BLaER1 treated with 17β-estradiol and CSF1 and Interleukin-3, amounts not matched to agents 10 nM and 100 nM (cell line): ENCODE measurements at regions not wholly inside any gene's neighbourhood (a gene's known extent, or its start where the extent isn't known, plus 50 kb on each side); places are given as distances from the start of the nearest gene placed in this dataset.
"Not testable (repeated sequence)": the region's sequence is repeated elsewhere in the genome, so short reads cannot be mapped to it uniquely, and the experiment has no call there.

Experiments used
- H3K27ac ChIP-seq, 11 experiments: shearing (Covaris generic); formaldehyde crosslinking; 2 replicates each; pipeline ENCODE4 v1.8.1; 2022
- H3K27me3 ChIP-seq, 11 experiments: shearing (Covaris generic); formaldehyde crosslinking; 2 replicates each; pipeline ENCODE4 v1.8.1; 2022
- H3K36me3 ChIP-seq, 11 experiments: shearing (Covaris generic); formaldehyde crosslinking; 2 replicates each; pipeline ENCODE4 v1.8.1; 2022
- H3K4me1 ChIP-seq, 10 experiments: shearing (Covaris generic); formaldehyde crosslinking; 2 replicates each; pipeline ENCODE4 v1.8.1; 2022
- H3K4me2 ChIP-seq, 11 experiments: shearing (Covaris generic); formaldehyde crosslinking; 2 replicates each; pipeline ENCODE4 v1.8.1; 2022
- H3K4me3 ChIP-seq, 10 experiments: shearing (Covaris generic); formaldehyde crosslinking; 2 replicates each; pipeline ENCODE4 v1.8.1; 2022
- H3K9ac ChIP-seq, 11 experiments: shearing (Covaris generic); formaldehyde crosslinking; 2 replicates each; pipeline ENCODE4 v1.8.1; 2022
- H3K9me3 ChIP-seq, 11 experiments: shearing (Covaris generic); formaldehyde crosslinking; replicated peaks in 1 of 11; 2 replicates each; pipeline ENCODE4 v1.8.1; 2022
- H4K20me1 ChIP-seq, 11 experiments: shearing (Covaris generic); formaldehyde crosslinking; 2 replicates each; pipeline ENCODE4 v1.8.1; 2022
- Cebpa-rat ChIP-seq, 11 experiments: shearing (Covaris generic); IDR thresholded peaks; 2 replicates each; pipeline ENCODE4 v1.8.1; 2022

DNA sequence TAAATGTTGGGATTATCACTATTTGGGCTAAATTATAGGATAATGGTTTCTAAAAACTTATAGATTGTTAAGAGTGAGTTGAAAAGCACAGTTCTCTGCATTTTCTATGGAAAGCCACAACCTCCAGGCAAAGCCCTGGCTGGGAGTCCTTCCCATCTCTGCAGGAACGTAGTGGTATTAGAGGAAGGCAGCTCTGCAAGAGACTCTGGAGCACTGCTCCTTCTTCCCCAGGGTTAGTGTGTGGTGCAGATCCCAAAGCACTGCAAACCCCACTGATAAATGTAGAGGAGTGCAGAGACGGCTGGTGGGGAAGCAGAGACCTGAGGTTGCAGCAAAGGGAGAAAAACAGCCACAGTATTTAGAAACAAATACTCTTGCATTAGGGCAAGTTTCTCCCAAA, 225.3 kb downstream of the TINAG start:
- Histone ChIP-seq H3K4me3 (no peak overlapping the region), H3K27me3 (no peaks in the 10 kb centered on the region), H3K27ac (no peak overlapping the region), H3K4me2 (no peak overlapping the region), H3K9me3 (0 out of 22 replicates have a peak, but pooled peaks cover 0 to 4% (median 0%) of the 10 kb centered on the region in 11 experiments), H3K9ac (no peak overlapping the region), H3K36me3 (no peaks in the 10 kb centered on the region), H3K4me1 (no peaks in the 10 kb centered on the region), H4K20me1 (no peaks in the 10 kb centered on the region)
- TF ChIP-seq Cebpa-rat (IDR thresholded peaks at IDR 0.05) = no peak

DNA sequence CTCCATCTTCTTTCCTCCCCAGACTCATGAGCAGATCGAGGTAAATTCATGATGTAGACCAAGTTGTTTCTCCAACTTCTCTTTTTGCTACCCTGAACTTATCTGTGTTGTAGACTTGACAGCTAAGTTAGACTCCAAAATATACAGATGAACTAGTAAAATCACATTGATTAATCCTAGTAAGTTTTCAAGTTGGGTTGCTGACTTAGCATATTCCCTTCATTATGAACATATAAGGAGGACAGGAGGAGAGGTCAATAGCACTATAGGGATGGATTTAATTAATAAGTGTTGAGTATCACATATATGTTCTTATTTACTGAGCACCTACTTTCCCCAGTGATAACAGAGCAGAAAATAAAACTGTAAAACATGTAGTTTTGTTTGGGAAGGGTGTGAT, 227.3 kb downstream of the TINAG start:
- Histone ChIP-seq H3K36me3 (no peaks in the 10 kb centered on the region), H3K9me3 (no peaks in the 10 kb centered on the region), H3K4me2 (no peak overlapping the region), H3K4me3 (no peak overlapping the region), H3K27me3 (no peaks in the 10 kb centered on the region), H3K4me1 (peaks cover 0 to 14% (median 0%) of the 10 kb centered on the region in 10 experiments; a peak in 4 of 20 replicates), H3K27ac (no peak overlapping the region), H4K20me1 (no peaks in the 10 kb centered on the region), H3K9ac (no peak overlapping the region)
- TF ChIP-seq Cebpa-rat (IDR thresholded peaks at IDR 0.05) = no peak

DNA sequence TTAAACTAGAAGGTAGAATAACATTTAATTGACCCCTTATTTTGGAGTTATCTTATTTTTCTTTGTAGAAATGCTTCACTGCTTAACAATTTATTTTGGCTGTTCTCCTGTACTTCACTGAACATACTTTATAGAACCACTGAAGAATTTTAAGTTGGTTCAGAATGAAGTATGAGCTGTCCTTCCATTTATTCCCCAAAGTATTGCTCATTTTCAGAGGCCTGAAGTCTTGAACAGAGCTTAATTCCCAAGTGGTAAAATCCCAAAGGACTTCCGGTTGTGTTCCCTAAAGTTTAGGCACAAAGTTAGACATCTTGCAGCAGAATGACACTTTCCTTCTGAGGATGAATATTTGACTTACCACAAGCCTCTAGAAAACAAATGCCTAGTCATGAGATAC, 233.3 kb downstream of the TINAG start:
- Histone ChIP-seq H3K27ac (no peak overlapping the region), H3K27me3 (no peaks in the 10 kb centered on the region), H4K20me1 (no peaks in the 10 kb centered on the region), H3K9ac (no peak overlapping the region), H3K9me3 (no peaks in the 10 kb centered on the region), H3K4me1 (peaks cover 0 to 14% (median 0%) of the 10 kb centered on the region in 10 experiments; a peak in 4 of 20 replicates), H3K36me3 (no peaks in the 10 kb centered on the region), H3K4me2 (no peak overlapping the region), H3K4me3 (no peak overlapping the region)
- TF ChIP-seq Cebpa-rat (IDR thresholded peaks at IDR 0.05) = no peak

DNA sequence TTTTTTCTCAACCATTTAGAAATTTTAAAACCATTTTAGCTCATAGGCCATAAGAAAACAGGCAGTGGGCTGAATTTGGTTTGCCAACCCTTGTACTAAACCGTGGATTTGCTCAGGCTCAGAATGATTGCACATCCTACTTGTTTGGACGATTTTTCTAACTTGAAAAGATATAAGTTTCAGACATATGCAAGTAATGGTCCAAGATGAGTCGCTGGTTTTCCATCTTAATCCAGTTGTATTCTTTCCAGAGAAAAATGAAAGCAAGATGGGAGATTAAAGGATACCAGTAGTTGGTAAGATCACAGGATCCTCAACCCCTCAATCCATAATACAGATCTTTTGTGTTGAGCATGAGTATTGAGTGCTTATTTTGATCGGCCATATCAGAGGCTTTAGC, 250.9 kb downstream of the TINAG start:
- Histone ChIP-seq H3K27me3 (no peaks in the 10 kb centered on the region), H3K9ac (no peak overlapping the region), H3K36me3 (no peaks in the 10 kb centered on the region), H4K20me1 (no peaks in the 10 kb centered on the region), H3K4me1 (no peaks in the 10 kb centered on the region), H3K27ac (no peak overlapping the region), H3K9me3 (peaks cover 0 to 13% (median 4%) of the 10 kb centered on the region in 11 experiments; a peak in 4 of 22 replicates), H3K4me3 (no peak overlapping the region), H3K4me2 (no peak overlapping the region)
- TF ChIP-seq Cebpa-rat (IDR thresholded peaks at IDR 0.05) = no peak

DNA sequence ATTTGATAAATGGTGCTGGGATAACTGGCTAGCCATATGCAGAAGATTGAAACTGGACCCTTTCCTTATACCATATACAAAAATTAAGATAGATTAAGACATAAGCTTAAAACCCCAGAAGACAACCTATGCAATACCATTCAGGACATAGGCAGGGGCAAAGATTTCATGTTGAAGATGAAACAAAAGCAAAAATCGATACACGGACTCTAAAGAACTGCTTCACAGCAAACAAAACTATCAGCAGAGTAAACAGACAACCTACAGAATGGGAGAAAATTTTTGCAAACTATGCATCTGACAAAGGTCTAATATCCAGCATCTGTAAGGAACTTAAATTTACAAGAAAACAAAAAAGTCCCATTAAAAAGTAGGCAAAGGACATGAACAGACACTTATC, 255.9 kb downstream of the TINAG start:
- H4K20me1 ChIP-seq, H3K4me1 ChIP-seq, H3K27me3 ChIP-seq, H3K27ac ChIP-seq, H3K9ac ChIP-seq, H3K36me3 ChIP-seq, H3K4me2 ChIP-seq, H3K4me3 ChIP-seq: not testable (repeated sequence)
- H3K9me3 ChIP-seq = peaks cover 0 to 13% (median 5%) of the 10 kb centered on the region in 11 experiments; a peak in 4 of 22 replicates

DNA sequence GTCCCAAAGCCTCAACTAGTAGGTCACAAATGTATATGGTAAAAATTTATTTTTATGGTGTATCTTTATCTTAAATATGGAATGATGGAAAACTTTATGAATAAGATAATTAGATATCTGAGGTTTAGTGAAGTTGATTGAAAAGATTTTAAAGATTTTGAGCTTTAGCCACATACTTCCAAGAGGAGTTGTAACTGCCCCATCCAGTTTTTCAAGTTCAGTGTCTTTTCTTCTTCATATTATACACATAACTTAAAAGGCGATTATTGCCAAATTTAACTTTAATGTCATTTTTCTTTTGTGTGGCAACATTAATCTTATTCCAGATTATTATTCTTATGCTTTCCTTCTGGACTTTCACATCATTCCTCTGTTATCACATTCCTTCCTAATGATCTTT, 266.4 kb downstream of the TINAG start:
- Histone ChIP-seq H3K9ac (no peak overlapping the region), H3K4me1 (no peaks in the 10 kb centered on the region), H3K27ac (no peak overlapping the region), H3K4me2 (no peak overlapping the region), H4K20me1 (no peaks in the 10 kb centered on the region), H3K36me3 (no peaks in the 10 kb centered on the region), H3K9me3 (no peaks in the 10 kb centered on the region; a peak in 1 of 22 replicates), H3K27me3 (no peaks in the 10 kb centered on the region), H3K4me3 (no peak overlapping the region)
- no peak for TF ChIP-seq Cebpa-rat (IDR thresholded peaks at IDR 0.05)

DNA sequence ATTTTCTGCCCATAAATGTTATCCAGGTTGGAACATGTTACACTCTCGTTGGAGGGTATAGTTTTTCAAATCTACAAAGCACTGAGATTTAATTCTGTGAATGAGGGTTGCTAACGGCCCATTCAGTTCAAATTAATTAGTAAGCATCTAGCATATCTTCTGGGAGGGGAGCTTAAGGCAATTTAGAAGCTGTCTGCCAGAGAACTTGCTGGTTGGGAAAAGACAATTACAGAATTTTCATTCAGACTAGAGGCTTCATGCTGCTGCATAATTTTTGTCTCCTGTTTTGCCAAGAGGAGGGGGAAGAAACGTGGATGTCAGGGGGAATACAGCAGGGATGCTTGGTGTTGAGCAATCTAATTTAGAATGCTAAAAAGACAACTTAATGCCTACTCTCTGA, 268.3 kb upstream of the FAM83B start:
- no peak for TF ChIP-seq Cebpa-rat (IDR thresholded peaks at IDR 0.05)
- Histone ChIP-seq H3K9me3 (no peaks in the 10 kb centered on the region; a peak in 1 of 22 replicates), H3K36me3 (no peaks in the 10 kb centered on the region), H4K20me1 (no peaks in the 10 kb centered on the region), H3K4me1 (no peaks in the 10 kb centered on the region), H3K9ac (no peak overlapping the region), H3K4me3 (no peak overlapping the region), H3K27me3 (no peaks in the 10 kb centered on the region), H3K4me2 (no peak overlapping the region), H3K27ac (no peak overlapping the region)

DNA sequence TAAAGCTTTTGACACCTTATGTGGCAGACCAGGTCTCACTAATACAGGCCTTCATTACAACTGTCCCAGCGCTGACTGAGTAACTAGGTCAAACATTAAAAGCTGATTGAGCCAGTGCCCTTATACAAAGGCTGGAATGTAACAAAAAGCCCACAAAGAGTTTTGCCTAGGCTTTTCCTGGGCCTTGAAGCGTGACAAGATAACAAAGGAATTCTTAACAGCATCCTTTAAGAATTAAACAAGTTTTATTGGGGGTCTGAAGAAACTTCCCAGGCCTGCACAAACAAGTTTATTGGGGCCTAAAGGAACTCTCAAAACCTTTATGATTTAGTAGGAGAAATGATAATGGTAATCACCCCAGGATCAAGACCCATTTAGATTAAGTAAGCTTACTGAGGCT, 267.6 kb upstream of the FAM83B start:
- Histone ChIP-seq H3K4me3 (no peak overlapping the region), H3K27ac (no peak overlapping the region), H3K9ac (no peak overlapping the region), H3K27me3 (no peaks in the 10 kb centered on the region), H3K4me1 (no peaks in the 10 kb centered on the region), H3K9me3 (no peaks in the 10 kb centered on the region; a peak in 1 of 22 replicates), H3K36me3 (no peaks in the 10 kb centered on the region), H3K4me2 (no peak overlapping the region), H4K20me1 (no peaks in the 10 kb centered on the region)
- no peak for TF ChIP-seq Cebpa-rat (IDR thresholded peaks at IDR 0.05)

DNA sequence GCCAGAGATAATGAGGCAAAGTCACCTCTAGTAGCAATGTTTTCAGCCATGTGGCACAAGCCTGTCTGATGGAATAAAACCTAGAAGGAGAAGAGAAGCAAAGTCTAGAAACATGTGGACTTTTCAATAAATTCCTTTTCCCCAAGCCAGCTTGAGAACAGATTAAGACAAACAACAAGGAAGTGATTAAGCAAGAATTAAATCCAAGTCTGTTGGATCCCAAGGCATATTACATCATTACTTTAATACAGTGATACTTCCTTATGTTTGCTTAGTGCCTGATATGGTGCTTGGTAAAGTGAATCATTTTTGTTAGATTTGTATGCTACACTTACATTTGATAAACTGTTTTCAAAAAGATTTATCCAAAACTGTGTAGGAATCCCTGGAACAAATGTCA, 260.3 kb upstream of the FAM83B start:
- Histone ChIP-seq H3K4me2 (no peak overlapping the region), H3K36me3 (no peaks in the 10 kb centered on the region), H3K9ac (no peak overlapping the region)

DNA sequence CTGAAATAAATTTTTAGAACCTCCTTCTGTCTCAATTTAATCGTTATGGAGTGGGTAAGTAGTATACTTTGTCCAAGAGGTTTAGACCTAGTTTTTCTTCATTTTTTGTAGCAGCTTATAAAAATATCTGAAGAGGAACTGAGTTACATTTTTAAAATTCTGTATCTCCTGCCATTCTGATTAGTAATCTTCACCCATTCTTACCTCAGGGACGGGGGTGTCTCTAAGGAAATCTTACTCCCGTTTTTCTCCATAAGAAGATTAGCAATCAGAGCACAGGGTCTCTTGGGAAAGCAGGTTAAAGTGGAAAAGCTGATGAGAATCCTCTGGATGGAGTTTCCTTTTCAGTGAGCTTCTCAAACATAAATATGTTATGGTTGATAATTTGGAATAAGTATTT, 259.3 kb upstream of the FAM83B start:
- H4K20me1 ChIP-seq = no peaks in the 10 kb centered on the region
- no peak for TF ChIP-seq Cebpa-rat (IDR thresholded peaks at IDR 0.05)
- H3K9me3 ChIP-seq = 0 out of 22 replicates have a peak, but pooled peaks cover 0 to 4% (median 0%) of the 10 kb centered on the region in 11 experiments
- H3K36me3 ChIP-seq = no peaks in the 10 kb centered on the region
- no peak overlapping the region for H3K9ac ChIP-seq
- H3K4me1 ChIP-seq = no peaks in the 10 kb centered on the region
- H3K4me2 ChIP-seq = no peak overlapping the region
- H3K27me3 ChIP-seq = no peaks in the 10 kb centered on the region
- no peak overlapping the region for H3K27ac ChIP-seq
- no peak overlapping the region for H3K4me3 ChIP-seq

More for the DNA sequence above, 260.3 kb upstream of the FAM83B start:
- no peaks in the 10 kb centered on the region for H3K27me3 ChIP-seq
- no peak overlapping the region for H3K4me3 ChIP-seq
- no peaks in the 10 kb centered on the region for H3K4me1 ChIP-seq
- no peaks in the 10 kb centered on the region for H4K20me1 ChIP-seq
- no peak for TF ChIP-seq Cebpa-rat (IDR thresholded peaks at IDR 0.05)
- H3K9me3 ChIP-seq = 0 out of 22 replicates have a peak, but pooled peaks cover 0 to 4% (median 0%) of the 10 kb centered on the region in 11 experiments
- no peak overlapping the region for H3K27ac ChIP-seq
